ENCODE measurements at regions not wholly inside any gene's neighbourhood (a gene's known extent, or its start where the extent isn't known, plus 50 kb on each side); places are given as distances from the start of the nearest gene placed in this dataset.

- CTCF ChIA-PET, result interaction anchor here (1.2 kb wide), 1 partner anchor 805 kb away, joined by 4 read pairs; no protein-coding TSS in a partner anchor
- Mint-ChIP-seq H3K36me3 (ENCODE audit: insufficient read depth, unreplicated experiment) (no peaks in the 10 kb centered on the region), H3K4me3 (ENCODE audit: unreplicated experiment) (no peak overlapping the region), H3K4me1 (ENCODE audit: insufficient read depth, unreplicated experiment) (peaks cover 2% of the 10 kb centered on the region), H3K27me3 (ENCODE audit: insufficient read depth, unreplicated experiment) (peaks cover 4% of the 10 kb centered on the region), H3K9me3 (ENCODE audit: unreplicated experiment) (peaks cover 10% of the 10 kb centered on the region), H3K27ac (ENCODE audit: low read depth, unreplicated experiment) (no peak overlapping the region)
- POLR2A ChIA-PET, result no interaction called here
- no peak for DNase-seq (ENCODE audit: unreplicated experiment)
- intact Hi-C loops (cut with micrococcal nuclease), result no loop called here
- TF ChIP-seq CTCF (IDR thresholded peaks at IDR 0.05; ENCODE audit: unreplicated experiment), result no peak
- no TSS peak for BruUV-seq (replicated peaks)
Measured at GRCh38 chr20:48469026-48469425, 358.8 kb downstream of the PREX1 start.

GRCh38 chr20:48468571-48468970 lies 359.2 kb downstream of the PREX1 start:
- Mint-ChIP-seq H3K4me1 (ENCODE audit: insufficient read depth, unreplicated experiment) (peaks cover 6% of the 10 kb centered on the region), H3K36me3 (ENCODE audit: insufficient read depth, unreplicated experiment) (no peaks in the 10 kb centered on the region), H3K4me3 (ENCODE audit: unreplicated experiment) (no peak overlapping the region), H3K27me3 (ENCODE audit: insufficient read depth, unreplicated experiment) (peaks cover 8% of the 10 kb centered on the region), H3K27ac (ENCODE audit: low read depth, unreplicated experiment) (no peak overlapping the region), H3K9me3 (ENCODE audit: unreplicated experiment) (peaks cover 10% of the 10 kb centered on the region)
- no peak for TF ChIP-seq CTCF (IDR thresholded peaks at IDR 0.05; ENCODE audit: unreplicated experiment)
- intact Hi-C loops (cut with micrococcal nuclease), result no loop called here
- ChIA-PET CTCF (interaction anchor here (0.6 to 1.2 kb wide), 2 partner anchors 8 to 805 kb away, joined by 4 read pairs; no protein-coding TSS in a partner anchor), POLR2A (no interaction called here)
- no peak for DNase-seq (ENCODE audit: unreplicated experiment)
- BruUV-seq (replicated peaks), result no TSS peak

GRCh38 chr20:48467622-48468021 lies 360.2 kb downstream of the PREX1 start:
- DNase-seq (ENCODE audit: unreplicated experiment), result no peak
- no peak overlapping the region for H3K4me3 Mint-ChIP-seq (ENCODE audit: unreplicated experiment)
- H3K36me3 Mint-ChIP-seq (ENCODE audit: insufficient read depth, unreplicated experiment), result no peaks in the 10 kb centered on the region
- no peak overlapping the region for H3K27ac Mint-ChIP-seq (ENCODE audit: low read depth, unreplicated experiment)
- no peak for TF ChIP-seq CTCF (IDR thresholded peaks at IDR 0.05; ENCODE audit: unreplicated experiment)
- ChIA-PET CTCF (interaction anchor here (0.7 kb wide), 1 partner anchor 9 kb away, joined by 3 read pairs; no protein-coding TSS in a partner anchor), POLR2A (no interaction called here)
- no TSS peak for BruUV-seq (replicated peaks)
- peaks cover 18% of the 10 kb centered on the region for H3K27me3 Mint-ChIP-seq (ENCODE audit: insufficient read depth, unreplicated experiment)
- peaks cover 6% of the 10 kb centered on the region for H3K4me1 Mint-ChIP-seq (ENCODE audit: insufficient read depth, unreplicated experiment)
- intact Hi-C loops (cut with micrococcal nuclease), result no loop called here
- peaks cover 10% of the 10 kb centered on the region for H3K9me3 Mint-ChIP-seq (ENCODE audit: unreplicated experiment)

GRCh38 chr20:48465271-48465670 lies 362.5 kb downstream of the PREX1 start:
- Mint-ChIP-seq H3K9me3 (ENCODE audit: unreplicated experiment) (peaks cover 10% of the 10 kb centered on the region), H3K27me3 (ENCODE audit: insufficient read depth, unreplicated experiment) (peaks cover 41% of the 10 kb centered on the region), H3K4me3 (ENCODE audit: unreplicated experiment) (no peak overlapping the region), H3K27ac (ENCODE audit: low read depth, unreplicated experiment) (no peak overlapping the region), H3K36me3 (ENCODE audit: insufficient read depth, unreplicated experiment) (no peaks in the 10 kb centered on the region), H3K4me1 (ENCODE audit: insufficient read depth, unreplicated experiment) (peaks cover 6% of the 10 kb centered on the region)
- BruUV-seq (replicated peaks), result no TSS peak
- ChIA-PET CTCF (interaction anchor here (0.6 to 0.7 kb wide), 2 partner anchors 190 to 679 kb away, joined by 4 read pairs; no protein-coding TSS in a partner anchor), POLR2A (no interaction called here)
- TF ChIP-seq CTCF (IDR thresholded peaks at IDR 0.05; ENCODE audit: unreplicated experiment), result no peak
- no peak for DNase-seq (ENCODE audit: unreplicated experiment)
- intact Hi-C loops (cut with micrococcal nuclease), result no loop called here

Measured in MCF 10A (cell line).